ENCODE measurements at regions not wholly inside any gene's neighbourhood (a gene's known extent, or its start where the extent isn't known, plus 50 kb on each side); places are given as distances from the start of the nearest gene placed in this dataset.

DNA sequence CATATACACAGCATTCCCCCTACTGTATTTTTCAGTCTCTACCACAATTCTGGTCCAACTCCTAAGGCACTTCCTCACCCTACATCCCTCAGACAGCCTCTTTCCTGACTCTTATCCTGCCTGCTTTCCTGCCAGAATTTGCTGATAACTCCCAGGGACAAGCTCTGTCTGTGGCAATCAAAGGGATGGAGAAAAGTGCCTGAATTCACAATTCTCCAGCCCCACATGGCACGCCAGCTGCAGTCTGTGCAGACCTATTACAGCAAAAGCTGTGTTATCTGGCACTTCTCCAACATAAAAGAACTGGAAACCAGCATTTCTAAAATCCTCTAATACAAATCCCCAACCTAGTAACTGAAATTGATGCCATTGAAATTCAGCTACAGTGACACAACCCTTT, 404.8 kb downstream of the KLHL13 start:
- Histone ChIP-seq H3K18ac (ENCODE audit: insufficient read length, low read depth, low read length) (no peak overlapping the region), H4K8ac (replicated peaks; ENCODE audit: insufficient read length, low read depth, low read length) (no peak overlapping the region), H3T11ph (ENCODE audit: low read length) (no peak overlapping the region), H3K4me1 (ENCODE audit: insufficient read depth, low read length) (no peaks in the 10 kb centered on the region), H3K4me2 (ENCODE audit: insufficient read depth, insufficient read length, low read length) (no peak overlapping the region), H4K5ac (ENCODE audit: insufficient read length, low read depth, low read length) (no peak overlapping the region), H3K27me3 (ENCODE audit: insufficient read depth, low read length) (no peaks in the 10 kb centered on the region), H2BK120ac (ENCODE audit: low read depth, low read length, poor library complexity, severe bottlenecking) (no peak overlapping the region), H3K79me1 (ENCODE audit: insufficient read depth, low read depth, low read length, poor library complexity, severe bottlenecking) (no peaks in the 10 kb centered on the region), H3K23me2 (ENCODE audit: insufficient read length, low read depth, low read length, poor library complexity, severe bottlenecking) (no peaks in the 10 kb centered on the region), H2AK5ac (ENCODE audit: insufficient read length, low read length) (no peak overlapping the region), H3K23ac (ENCODE audit: insufficient read length, low read depth, low read length) (no peak overlapping the region), H4K91ac (ENCODE audit: insufficient read length, low read depth, low read length) (no peak overlapping the region), H3K14ac (ENCODE audit: insufficient read depth, low read length) (no peak overlapping the region), H2AFZ (ENCODE audit: low read length) (no peak overlapping the region), H3K9ac (ENCODE audit: extremely low read depth, insufficient read length, low read length) (no peak overlapping the region), H3K79me2 (ENCODE audit: insufficient read depth, low read length) (no peaks in the 10 kb centered on the region), H2BK12ac (ENCODE audit: insufficient read length, low read depth, low read length) (no peak overlapping the region), H2BK15ac (ENCODE audit: low read depth, low read length) (no peak overlapping the region), H3K4ac (ENCODE audit: low read depth, low read length) (no peak overlapping the region), H4K20me1 (ENCODE audit: control insufficient read depth, insufficient read depth, insufficient read length) (no peaks in the 10 kb centered on the region), H2BK5ac (ENCODE audit: insufficient read length, low read length) (no peak overlapping the region), H2BK20ac (ENCODE audit: low read depth, low read length, poor library complexity, severe bottlenecking) (no peak overlapping the region), H3K27ac (ENCODE audit: insufficient read length, low read depth, low read length) (no peak overlapping the region), H3K56ac (ENCODE audit: insufficient read length, low read depth, low read length) (no peak overlapping the region), H3K9me3 (ENCODE audit: control insufficient read depth, low read depth, low read length) (peaks cover 5% of the 10 kb centered on the region)
- Mint-ChIP-seq H3K4me1 (no peaks in the 10 kb centered on the region), H3K4me3 (no peak overlapping the region), H3K27me3 (ENCODE audit: low read depth) (no peaks in the 10 kb centered on the region), H3K9me3 (peaks cover 0 to 68% of the 10 kb centered on the region in 2 experiments; a peak in 3 of 5 replicates), H3K36me3 (ENCODE audit: insufficient read depth in 1 of 3, low read depth in 3 of 3) (no peaks in the 10 kb centered on the region; a peak in 1 of 7 replicates), H3K27ac (peak overlapping the region in 1 of 3 experiments; percentile 41; a peak in 1 of 7 replicates)
- TF ChIP-seq, protein P1, sequence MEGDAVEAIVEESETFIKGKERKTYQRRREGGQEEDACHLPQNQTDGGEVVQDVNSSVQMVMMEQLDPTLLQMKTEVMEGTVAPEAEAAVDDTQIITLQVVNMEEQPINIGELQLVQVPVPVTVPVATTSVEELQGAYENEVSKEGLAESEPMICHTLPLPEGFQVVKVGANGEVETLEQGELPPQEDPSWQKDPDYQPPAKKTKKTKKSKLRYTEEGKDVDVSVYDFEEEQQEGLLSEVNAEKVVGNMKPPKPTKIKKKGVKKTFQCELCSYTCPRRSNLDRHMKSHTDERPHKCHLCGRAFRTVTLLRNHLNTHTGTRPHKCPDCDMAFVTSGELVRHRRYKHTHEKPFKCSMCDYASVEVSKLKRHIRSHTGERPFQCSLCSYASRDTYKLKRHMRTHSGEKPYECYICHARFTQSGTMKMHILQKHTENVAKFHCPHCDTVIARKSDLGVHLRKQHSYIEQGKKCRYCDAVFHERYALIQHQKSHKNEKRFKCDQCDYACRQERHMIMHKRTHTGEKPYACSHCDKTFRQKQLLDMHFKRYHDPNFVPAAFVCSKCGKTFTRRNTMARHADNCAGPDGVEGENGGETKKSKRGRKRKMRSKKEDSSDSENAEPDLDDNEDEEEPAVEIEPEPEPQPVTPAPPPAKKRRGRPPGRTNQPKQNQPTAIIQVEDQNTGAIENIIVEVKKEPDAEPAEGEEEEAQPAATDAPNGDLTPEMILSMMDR (conservative IDR thresholded peaks at IDR 0.05) = no peak
- no peak for DNase-seq
- no CpG with 5 or more reads among the region's 1 CpG for WGBS (ENCODE audit: extremely low coverage, insufficient read length, low lambda C conversion rate)
